ENCODE measurements at regions not wholly inside any gene's neighbourhood (a gene's known extent, or its start where the extent isn't known, plus 50 kb on each side); places are given as distances from the start of the nearest gene placed in this dataset.

DNA sequence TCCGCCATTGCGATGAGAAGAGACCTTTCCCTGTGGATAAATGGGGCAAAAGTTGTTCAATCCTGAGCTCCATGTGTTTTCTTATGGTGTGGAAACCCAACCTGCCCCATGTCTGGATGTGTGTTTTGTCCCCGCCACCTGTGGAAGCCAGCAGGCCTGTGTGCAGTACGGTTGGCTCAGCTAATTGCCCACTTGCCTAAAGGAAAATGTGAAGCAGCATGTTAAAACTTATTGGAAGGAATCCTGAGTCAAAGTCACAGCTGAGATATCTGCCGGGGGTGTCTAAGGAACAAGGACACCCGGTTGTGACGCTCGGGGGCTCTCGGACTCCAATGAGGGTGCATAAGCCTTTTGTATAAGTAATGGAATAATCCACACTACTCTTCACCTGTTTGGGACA is 361.1 kb upstream of the IRX1 start:
- DNase-seq (ENCODE audit: low spot score) = no peak

- no peak for DNase-seq (ENCODE audit: low spot score)
Observed at GRCh38 chr5:3230941-3231340, 364.7 kb upstream of the IRX1 start.

GRCh38 chr5:3230254-3230653 is 365.4 kb upstream of the IRX1 start:
- no peak for DNase-seq (ENCODE audit: low spot score)

DNA sequence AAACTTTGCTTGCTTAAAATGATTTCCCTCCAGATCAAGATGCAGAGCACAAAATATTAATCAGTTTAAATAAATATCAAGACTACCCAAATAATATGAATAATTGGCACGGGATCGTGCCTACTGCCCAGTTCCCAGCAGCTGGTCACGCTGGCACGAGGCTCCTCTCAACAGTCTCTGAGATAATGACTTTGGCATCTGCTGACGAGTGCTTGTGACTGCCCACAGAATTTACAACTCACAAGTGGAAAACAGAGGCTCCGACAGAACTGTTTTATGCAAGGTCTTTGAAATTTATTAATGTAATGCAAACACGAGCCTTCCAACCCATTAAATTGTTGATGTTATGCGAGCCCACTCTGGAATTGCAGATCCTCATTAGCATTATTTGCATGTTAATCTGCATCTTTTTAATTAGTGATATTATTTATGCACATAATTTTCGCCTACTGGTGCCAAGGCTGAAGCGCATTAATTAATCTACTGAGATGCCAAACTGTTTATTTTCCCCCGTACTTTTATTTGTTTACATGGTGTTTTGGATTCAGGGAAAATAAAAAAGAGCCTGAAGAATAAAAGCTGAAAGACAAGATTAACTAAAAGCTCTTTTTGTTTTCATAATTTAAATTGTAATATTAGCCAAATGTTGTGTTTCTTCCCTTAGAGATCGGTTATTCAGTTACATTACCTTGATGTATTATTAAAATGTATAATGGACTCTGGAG is 369.3 kb upstream of the IRX1 start:
- DNase-seq (ENCODE audit: low spot score) = no peak

- DNase-seq (ENCODE audit: low spot score) = no peak
Observed at GRCh38 chr5:3225201-3225960, 370.3 kb upstream of the IRX1 start.

DNA sequence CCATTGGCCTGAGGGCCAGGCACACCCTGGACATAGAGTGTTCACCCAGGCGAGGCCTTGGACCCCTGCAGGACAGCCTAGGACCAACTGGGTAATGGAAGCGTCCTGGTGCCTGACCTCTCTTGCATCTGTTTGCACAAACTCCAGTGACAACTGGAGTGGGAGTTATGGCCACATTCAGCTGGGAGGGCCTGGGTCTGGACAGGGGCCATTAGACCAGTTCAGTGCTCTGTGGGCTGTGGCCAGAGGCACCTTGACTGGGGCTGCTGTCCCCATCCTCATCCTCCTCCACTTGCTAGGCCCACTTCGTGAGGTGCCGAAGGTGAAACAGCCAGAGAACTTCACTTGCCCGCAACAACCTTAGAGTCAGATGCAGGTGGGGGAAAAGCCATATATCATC is 372.7 kb upstream of the IRX1 start:
- DNase-seq (ENCODE audit: low spot score) = no peak

DNA sequence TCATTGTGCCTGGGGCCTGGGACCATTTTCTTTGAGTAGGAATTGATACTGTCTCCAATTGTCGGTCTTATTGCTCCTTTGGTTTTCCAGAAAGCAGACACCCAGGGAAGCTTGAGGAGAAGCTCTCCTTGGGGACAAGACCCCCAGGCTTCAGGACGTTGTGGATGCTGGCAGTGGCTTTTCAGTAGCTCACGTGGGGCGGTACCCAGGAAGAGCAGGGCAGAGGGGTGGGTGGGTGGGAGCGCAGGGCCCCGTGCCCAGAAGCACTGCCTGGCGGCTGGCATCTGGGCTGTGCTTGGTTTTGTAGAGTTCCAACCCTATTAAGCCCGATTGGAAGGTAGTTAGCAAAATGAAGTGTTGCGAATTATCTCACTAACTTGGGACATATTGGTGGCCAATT is 374.2 kb upstream of the IRX1 start:
- DNase-seq (ENCODE audit: low spot score) = no peak

- no peak for DNase-seq (ENCODE audit: low spot score)
Observed at GRCh38 chr5:3220638-3221288, 374.9 kb upstream of the IRX1 start.

DNA sequence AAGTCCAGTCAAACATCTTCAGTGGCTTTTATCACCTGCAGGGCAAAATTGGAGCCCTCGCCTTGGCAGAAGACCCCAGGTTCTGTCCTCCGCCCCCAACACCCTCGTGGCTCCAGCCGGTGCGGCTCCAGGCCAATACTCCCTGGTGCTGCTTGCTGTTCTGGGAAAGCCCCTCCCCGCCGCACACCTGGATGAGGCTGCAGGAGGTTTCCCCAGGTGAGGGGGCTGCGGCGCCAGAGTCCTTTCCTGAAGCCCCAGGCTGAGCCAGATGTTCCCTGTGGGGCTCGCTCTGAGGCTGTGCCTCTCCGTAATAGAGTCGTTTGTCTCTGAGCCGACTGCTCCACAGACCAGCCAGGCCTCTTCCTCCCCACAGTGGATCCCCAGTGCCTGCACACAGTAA is 375.4 kb upstream of the IRX1 start:
- no peak for DNase-seq (ENCODE audit: low spot score)

GRCh38 chr5:3218916-3219650 is 376.5 kb upstream of the IRX1 start:
- DNase-seq (ENCODE audit: low spot score) = no peak

- DNase-seq (ENCODE audit: low spot score) = no peak
Observed at GRCh38 chr5:3217771-3218495, 377.7 kb upstream of the IRX1 start.

DNA sequence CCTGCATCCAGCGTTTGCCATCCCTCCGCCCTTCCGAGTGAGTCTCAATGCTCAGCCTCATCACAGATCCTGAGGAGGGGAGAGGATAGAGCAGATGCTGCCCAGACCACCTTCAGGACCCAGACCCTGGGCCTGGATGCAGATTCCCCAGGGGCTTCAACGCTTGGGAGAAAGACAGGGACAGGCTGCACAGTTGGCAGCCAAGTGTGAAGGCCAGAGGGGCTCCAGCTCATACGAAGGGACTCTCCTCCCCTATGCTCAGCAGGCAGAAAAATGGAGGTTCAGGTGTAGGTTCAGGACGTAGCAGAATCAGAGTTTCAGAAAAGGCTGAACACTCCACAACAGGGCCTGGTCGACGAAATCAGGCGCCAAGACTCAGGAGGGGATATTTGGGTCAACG is 378.5 kb upstream of the IRX1 start:
- DNase-seq (ENCODE audit: low spot score) = no peak

GRCh38 chr5:3216386-3216785 is 379.2 kb upstream of the IRX1 start:
- no peak for DNase-seq (ENCODE audit: low spot score)

- DNase-seq (ENCODE audit: low spot score) = no peak
Observed at GRCh38 chr5:3214838-3215374, 380.7 kb upstream of the IRX1 start.

- DNase-seq (ENCODE audit: low spot score) = no peak
Observed at GRCh38 chr5:3214396-3214795, 381.2 kb upstream of the IRX1 start.

DNA sequence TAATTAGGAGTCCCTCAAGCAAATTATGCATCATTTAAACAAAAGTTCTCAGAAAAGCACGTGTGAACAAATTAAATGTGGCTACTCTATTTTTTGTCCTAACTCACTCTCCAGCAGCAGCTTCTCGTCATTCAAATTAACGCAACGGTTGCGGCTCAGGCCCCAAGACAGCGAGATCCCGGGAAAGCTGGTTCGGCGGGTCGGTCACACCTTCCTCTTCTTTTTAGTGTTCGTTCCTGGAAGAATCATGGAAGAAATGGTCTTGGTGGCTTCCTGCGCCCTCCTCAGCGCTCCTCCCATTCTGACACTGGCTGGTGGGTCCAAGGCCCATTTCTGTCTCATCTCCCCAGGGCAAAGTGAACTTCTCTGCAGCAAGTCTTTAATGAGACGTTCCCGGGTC is 382.8 kb upstream of the IRX1 start:
- peak; percentile 88 for DNase-seq (ENCODE audit: low spot score)

- DNase-seq (ENCODE audit: low spot score) = no peak
Observed at GRCh38 chr5:3210531-3210930, 385.1 kb upstream of the IRX1 start.

DNA sequence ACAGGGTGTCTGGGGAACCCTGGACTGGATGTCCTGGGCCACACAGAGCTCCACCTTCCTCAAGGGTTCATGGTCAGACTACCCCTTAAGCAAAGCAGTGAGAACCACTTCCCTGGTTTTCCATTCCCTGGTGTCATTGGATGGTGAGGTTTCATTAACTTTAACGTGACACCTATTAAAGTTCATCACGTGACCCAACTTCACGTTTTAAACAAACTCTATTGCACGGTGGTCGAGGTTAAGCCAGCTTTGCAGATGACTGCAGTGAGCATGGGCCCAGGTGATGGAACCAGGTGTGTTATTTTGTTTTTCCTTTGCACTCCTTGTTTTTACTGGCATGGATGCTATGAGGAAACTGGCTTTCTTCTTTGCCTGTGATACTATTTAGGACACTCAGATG is 385.7 kb upstream of the IRX1 start:
- DNase-seq (ENCODE audit: low spot score) = no peak

GRCh38 chr5:3202570-3202969 is 393.1 kb upstream of the IRX1 start:
- peak; percentile 88 for DNase-seq (ENCODE audit: low spot score)

DNA sequence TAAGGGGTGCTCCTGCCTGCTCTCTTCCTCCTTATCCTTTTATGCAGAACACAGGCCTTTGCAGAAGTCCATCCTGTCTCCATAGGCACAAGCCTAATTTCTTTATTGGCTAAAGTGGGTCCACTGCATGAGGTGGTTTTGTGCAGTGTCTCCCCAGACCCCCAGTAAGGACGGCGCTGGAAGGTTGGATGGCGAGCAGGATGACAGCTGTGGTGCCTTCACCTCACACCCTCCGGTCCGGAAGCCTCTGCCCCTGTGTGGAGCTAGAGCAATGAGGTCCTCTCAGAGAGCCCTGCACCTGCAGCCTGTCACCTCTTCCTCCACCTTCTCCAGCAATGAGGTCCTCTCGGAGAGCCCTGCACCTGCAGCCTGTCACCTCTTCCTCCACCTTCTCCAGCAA is 393.7 kb upstream of the IRX1 start:
- DNase-seq (ENCODE audit: low spot score) = peak; percentile 81

DNA sequence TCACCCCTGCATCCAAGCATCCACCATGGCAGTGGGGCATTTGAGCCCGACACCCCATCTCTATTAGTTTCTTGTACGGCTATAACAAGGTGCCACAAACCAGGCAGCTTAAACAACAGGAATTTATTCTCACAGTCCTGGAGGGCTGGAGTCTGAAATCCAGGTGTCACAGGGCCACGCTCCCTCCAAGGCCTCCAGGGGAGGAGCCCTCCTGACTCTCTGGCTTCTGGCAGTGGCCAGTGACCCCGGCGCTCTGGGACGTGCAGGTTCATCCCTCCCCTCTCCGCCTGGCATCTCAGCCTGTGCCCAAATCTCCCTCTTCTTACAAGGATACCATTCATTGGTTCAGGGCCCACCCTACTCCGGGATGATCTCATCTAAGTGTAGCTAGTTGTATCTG is 394.5 kb upstream of the IRX1 start:
- no peak for DNase-seq (ENCODE audit: low spot score)
